SK-N-MC (cell line): ENCODE measurements at regions not wholly inside any gene's neighbourhood (a gene's known extent, or its start where the extent isn't known, plus 50 kb on each side); places are given as distances from the start of the nearest gene placed in this dataset.

ENCODE experiments used
- EZH2 ChIP-seq: fragments of 200-600 bp; sonication (generic); IDR thresholded peaks from one replicate; pipeline ENCODE4 v1.6.1; 2017; ENCODE audit warnings: antibody characterized with exemption
- FOXP2 ChIP-seq: optimal IDR thresholded peaks from 2 replicates; pipeline ENCODE3; 2011; ENCODE audit warnings: mild to moderate bottlenecking, moderate library complexity; ENCODE audit not compliant: insufficient read depth; ENCODE audit errors: extremely low read length, control extremely low read depth
- POLR2AphosphoS5 ChIP-seq: IDR thresholded peaks from 2 replicates; pipeline ENCODE4 v1.6.1; 2012; ENCODE audit warnings: mild to moderate bottlenecking, low read depth, low read length, borderline replicate concordance

DNA sequence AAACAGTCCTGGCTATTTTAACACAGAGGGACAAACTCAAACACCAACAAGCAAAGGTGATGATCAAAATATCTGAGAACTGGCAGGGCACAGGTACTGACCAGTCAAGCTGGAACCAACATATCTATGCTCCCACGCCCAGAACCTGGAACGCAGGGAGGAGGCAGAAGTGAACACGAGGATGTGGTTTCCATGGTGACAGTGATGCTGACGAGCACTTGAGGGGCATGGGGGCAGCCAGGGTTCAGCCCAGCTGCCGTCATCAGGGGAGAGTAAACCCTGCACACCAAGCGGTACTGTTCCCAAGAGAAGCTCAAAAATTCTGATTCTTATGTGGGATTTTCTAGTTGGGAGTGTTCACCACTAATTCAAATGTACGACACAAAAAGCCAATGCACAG, 113.6 kb upstream of the SFSWAP start:
- TF ChIP-seq POLR2AphosphoS5 (no peak), FOXP2 (no peak), EZH2 (no peak)
